Testis (tissue), 2 donors: ENCODE measurements at regions not wholly inside any gene's neighbourhood (a gene's known extent, or its start where the extent isn't known, plus 50 kb on each side); places are given as distances from the start of the nearest gene placed in this dataset.

Experiments
- CTCF ChIP-seq, 3 experiments: fragments of 450-650 bp in 2 of 3; fragments of 200-600 bp in 1 of 3; sonication (generic) in 1 of 3; IDR thresholded peaks; one replicate each; pipeline ENCODE4 v1.5.1; 2016 to 2019; ENCODE audit warnings: antibody characterized with exemption in 3 of 3, mild to moderate bottlenecking in 2 of 3, moderate library complexity in 1 of 3
- POLR2A ChIP-seq: fragments of 450-650 bp; IDR thresholded peaks from one replicate; pipeline ENCODE4 v1.6.1; 2017; ENCODE audit warnings: antibody characterized with exemption, mild to moderate bottlenecking, moderate library complexity

- no peak for TF ChIP-seq CTCF (IDR thresholded peaks at IDR 0.05)
- TF ChIP-seq POLR2A: no peak
Measured at GRCh38 chr22:48963405-48963804, 864.3 kb downstream of the BRD1 start.
